Subcutaneous abdominal adipose tissue (tissue), 5 donors: ENCODE measurements at regions not wholly inside any gene's neighbourhood (a gene's known extent, or its start where the extent isn't known, plus 50 kb on each side); places are given as distances from the start of the nearest gene placed in this dataset.
"Not testable (repeated sequence)": the region's sequence is repeated elsewhere in the genome, so short reads cannot be mapped to it uniquely, and the experiment has no call there.

Experiments used
- H3K27ac ChIP-seq: one replicate; pipeline ENCODE4 v1.7.0; 2013; ENCODE audit warnings: low read depth, mild to moderate bottlenecking, inconsistent platforms, low read length, moderate library complexity
- H3K27me3 ChIP-seq, 5 donors: one replicate each; pipeline ENCODE4 v1.7.0; 2013; ENCODE audit warnings: low read length in 5 of 5, inconsistent platforms in 1 of 5; ENCODE audit not compliant: control insufficient read depth in 5 of 5, insufficient read depth in 4 of 5
- H3K36me3 ChIP-seq, 5 donors: one replicate each; pipeline ENCODE4 v1.7.0; 2013; ENCODE audit warnings: low read length in 5 of 5; ENCODE audit not compliant: control insufficient read depth in 5 of 5, insufficient read depth in 5 of 5
- H3K4me1 ChIP-seq, 5 donors: one replicate each; pipeline ENCODE4 v1.7.0; 2013; ENCODE audit warnings: low read length in 5 of 5, mild to moderate bottlenecking in 3 of 5, moderate library complexity in 1 of 5; ENCODE audit not compliant: control insufficient read depth in 5 of 5, insufficient read depth in 5 of 5
- H3K4me3 ChIP-seq, 5 donors: one replicate each; pipeline ENCODE4 v1.7.0; 2013; ENCODE audit warnings: low read length in 5 of 5, low read depth in 1 of 5
- H3K9ac ChIP-seq, 5 donors: one replicate each; pipeline ENCODE4 v1.7.0; 2013; ENCODE audit warnings: low read length in 5 of 5, mild to moderate bottlenecking in 4 of 5, moderate library complexity in 3 of 5
- H3K9me3 ChIP-seq, 5 donors: one replicate each; pipeline ENCODE4 v1.7.0; 2013; ENCODE audit warnings: low read length in 5 of 5; ENCODE audit not compliant: control insufficient read depth in 5 of 5
- donor health status: healthy.
- donor health status: healthy.
- donor health status: healthy.
- donor health status: healthy.
- donor health status: healthy.

DNA sequence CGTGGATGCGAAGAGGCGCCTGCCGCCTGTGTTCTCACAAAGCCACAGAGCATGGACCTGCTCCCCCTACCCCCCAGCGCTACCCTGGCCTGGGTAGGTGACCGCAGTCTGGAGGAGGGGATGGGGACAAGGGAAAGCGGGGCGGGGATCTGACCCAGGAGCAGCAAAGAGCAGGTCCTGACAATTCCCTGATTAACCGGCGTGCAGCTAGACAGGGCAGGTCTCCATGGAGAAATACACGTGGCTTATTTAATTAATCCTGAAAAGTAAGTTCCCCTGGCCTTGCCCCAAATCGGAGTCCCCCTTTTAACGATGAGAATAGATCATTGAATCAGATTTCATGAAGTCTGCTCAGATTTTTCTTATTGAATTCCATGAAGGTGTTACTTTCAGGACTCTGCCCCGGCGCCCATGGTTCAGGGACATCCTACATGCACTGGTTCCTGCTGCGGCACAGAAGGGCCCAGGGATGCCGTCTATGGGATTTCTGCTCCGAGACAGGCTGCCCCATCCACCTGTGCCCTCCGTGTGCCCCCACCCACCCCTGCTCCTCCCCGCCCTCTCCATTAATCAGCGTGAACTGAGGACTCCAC is 251.0 kb upstream of the SFSWAP start:
- no peak overlapping the region for H3K9ac ChIP-seq
- no peak overlapping the region for H3K4me3 ChIP-seq
- peaks cover 3 to 11% (median 9%) of the 10 kb centered on the region in 5 donors for H3K27me3 ChIP-seq
- H3K27ac ChIP-seq, result no peak overlapping the region
- H3K9me3 ChIP-seq, result peaks cover 0 to 3% (median 0%) of the 10 kb centered on the region in 5 donors
- H3K4me1 ChIP-seq, result peaks cover 0 to 4% (median 0%) of the 10 kb centered on the region in 5 donors
- H3K36me3 ChIP-seq, result peaks cover 0 to 3% (median 0%) of the 10 kb centered on the region in 5 donors

DNA sequence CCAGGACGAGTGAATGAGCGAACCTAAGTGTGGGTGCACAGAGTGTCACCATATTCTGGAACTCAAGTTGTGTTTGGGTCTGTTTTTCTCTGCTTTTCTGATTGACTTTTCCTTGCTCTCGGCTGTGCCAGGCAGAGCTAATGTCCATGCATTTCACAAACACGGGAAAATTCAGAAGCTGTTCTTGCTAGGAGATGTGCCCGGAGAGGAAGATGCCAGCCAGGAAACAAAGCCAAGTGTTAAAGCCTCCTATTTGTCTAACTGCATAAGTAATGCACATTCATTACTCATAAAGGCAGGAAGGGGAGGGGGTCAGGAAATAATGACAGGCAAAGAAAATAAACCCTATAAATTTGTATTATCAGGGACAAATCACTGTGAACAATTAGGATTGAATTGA is 250.4 kb upstream of the SFSWAP start:
- Histone ChIP-seq H3K9me3 (peaks cover 0 to 3% (median 0%) of the 10 kb centered on the region in 5 donors), H3K27me3 (peaks cover 3 to 11% (median 5%) of the 10 kb centered on the region in 5 donors), H3K27ac (no peak overlapping the region), H3K4me1 (peaks cover 0 to 4% (median 0%) of the 10 kb centered on the region in 5 donors), H3K36me3 (peaks cover 0 to 3% (median 0%) of the 10 kb centered on the region in 5 donors), H3K4me3 (no peak overlapping the region), H3K9ac (no peak overlapping the region)

DNA sequence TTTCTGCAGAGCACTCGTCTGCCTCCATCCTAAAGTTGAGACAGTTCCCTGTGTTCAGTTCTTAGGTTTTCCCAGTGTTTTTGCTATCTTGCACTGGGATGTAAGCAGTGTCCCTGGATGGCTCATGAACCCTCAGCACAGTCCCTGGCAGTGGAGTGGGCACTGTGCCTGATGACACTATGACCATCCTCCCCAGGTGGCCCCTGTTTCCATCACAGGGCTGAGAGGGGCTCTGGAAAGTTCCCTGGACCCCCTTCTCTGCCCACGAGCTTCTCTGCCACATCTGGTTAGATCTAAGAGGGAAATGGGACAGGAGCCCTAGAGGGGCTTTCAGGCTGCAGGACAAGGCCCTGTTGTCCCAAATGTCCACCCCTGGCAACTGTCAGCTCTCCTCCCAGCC is 249.8 kb upstream of the SFSWAP start:
- Histone ChIP-seq H3K9ac (no peak overlapping the region), H3K36me3 (peaks cover 0 to 3% (median 0%) of the 10 kb centered on the region in 5 donors), H3K4me3 (no peak overlapping the region), H3K27me3 (peaks cover 3 to 7% (median 4%) of the 10 kb centered on the region in 5 donors), H3K9me3 (peaks cover 0 to 3% (median 0%) of the 10 kb centered on the region in 5 donors), H3K4me1 (peaks cover 0 to 4% (median 0%) of the 10 kb centered on the region in 5 donors), H3K27ac (no peak overlapping the region)

DNA sequence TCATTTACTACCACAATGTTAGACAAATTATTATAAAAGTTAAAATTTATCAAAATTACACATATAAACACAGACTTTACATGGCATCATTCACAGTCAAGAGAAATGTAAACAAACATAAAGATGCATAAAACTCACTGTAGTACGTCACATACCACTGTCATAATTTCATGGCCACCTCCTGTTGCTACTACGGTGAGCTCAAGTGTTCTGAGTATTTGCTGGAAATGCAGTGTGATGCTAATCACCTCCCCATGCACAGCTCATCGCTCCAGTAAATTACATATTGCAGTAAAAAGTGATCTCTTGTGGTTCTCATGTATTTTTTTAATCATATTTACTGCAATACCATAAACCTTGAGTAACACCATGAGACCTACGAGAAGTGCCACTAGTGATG is 247.7 kb upstream of the SFSWAP start:
- no peak overlapping the region for H3K4me3 ChIP-seq
- no peak overlapping the region for H3K27ac ChIP-seq
- H3K9ac ChIP-seq, result no peak overlapping the region
- H3K27me3 ChIP-seq, result peaks cover 0 to 3% (median 0%) of the 10 kb centered on the region in 5 donors
- peaks cover 0 to 3% (median 0%) of the 10 kb centered on the region in 5 donors for H3K36me3 ChIP-seq
- peaks cover 0 to 11% (median 9%) of the 10 kb centered on the region in 5 donors for H3K9me3 ChIP-seq
- peaks cover 0 to 4% (median 0%) of the 10 kb centered on the region in 5 donors for H3K4me1 ChIP-seq

DNA sequence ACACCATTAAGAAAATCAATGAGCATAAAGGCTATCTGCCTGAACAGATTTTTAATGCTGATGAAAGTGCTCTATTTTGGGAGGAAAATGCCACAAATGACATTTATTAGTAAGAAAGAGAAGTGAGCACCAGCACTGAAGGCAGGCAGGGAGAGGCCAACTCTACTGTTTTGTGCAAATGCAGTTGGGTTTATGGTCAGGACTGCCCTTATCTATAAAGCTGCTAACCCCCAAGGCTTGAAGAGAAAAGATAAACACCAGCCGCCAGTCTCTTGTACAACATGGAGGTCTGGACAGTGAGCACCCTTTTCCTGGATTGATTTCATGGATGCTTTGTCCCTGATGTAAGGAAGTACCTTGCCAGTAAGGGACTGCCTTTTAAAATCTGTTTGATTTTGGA is 246.8 kb upstream of the SFSWAP start:
- peaks cover 0 to 3% (median 0%) of the 10 kb centered on the region in 5 donors for H3K27me3 ChIP-seq
- H3K27ac ChIP-seq, result no peak overlapping the region
- H3K4me3 ChIP-seq, result no peak overlapping the region
- H3K9me3 ChIP-seq, result peaks cover 0 to 11% (median 9%) of the 10 kb centered on the region in 5 donors
- peaks cover 0 to 3% (median 0%) of the 10 kb centered on the region in 5 donors for H3K36me3 ChIP-seq
- no peak overlapping the region for H3K9ac ChIP-seq
- peaks cover 0 to 4% (median 0%) of the 10 kb centered on the region in 5 donors for H3K4me1 ChIP-seq

DNA sequence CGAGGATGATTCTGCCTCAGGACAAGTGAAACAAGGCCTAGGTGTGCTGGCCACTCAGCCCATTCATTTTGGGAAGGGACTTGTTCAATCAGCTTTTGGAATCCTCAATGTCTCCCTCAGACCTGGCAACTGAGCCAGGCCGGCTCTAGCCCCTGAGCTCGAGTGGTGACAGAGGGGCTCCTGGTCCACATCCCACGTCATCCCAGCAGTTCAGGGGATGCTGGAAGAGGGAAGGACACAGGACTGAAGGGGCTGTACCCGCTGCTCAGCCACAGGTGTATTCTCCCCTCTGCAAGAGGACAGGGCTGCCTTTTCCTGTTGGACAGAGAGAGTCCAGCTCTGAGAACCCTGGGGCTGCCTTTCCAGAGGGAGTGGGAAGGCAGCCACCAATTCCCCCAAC is 244.6 kb upstream of the SFSWAP start:
- no peak overlapping the region for H3K27ac ChIP-seq
- no peak overlapping the region for H3K9ac ChIP-seq
- H3K27me3 ChIP-seq, result peaks cover 0 to 4% (median 0%) of the 10 kb centered on the region in 5 donors
- H3K36me3 ChIP-seq, result peaks cover 0 to 3% (median 0%) of the 10 kb centered on the region in 5 donors
- H3K4me1 ChIP-seq, result peaks cover 0 to 3% (median 0%) of the 10 kb centered on the region in 5 donors
- no peak overlapping the region for H3K4me3 ChIP-seq
- peaks cover 0 to 11% (median 9%) of the 10 kb centered on the region in 5 donors for H3K9me3 ChIP-seq

DNA sequence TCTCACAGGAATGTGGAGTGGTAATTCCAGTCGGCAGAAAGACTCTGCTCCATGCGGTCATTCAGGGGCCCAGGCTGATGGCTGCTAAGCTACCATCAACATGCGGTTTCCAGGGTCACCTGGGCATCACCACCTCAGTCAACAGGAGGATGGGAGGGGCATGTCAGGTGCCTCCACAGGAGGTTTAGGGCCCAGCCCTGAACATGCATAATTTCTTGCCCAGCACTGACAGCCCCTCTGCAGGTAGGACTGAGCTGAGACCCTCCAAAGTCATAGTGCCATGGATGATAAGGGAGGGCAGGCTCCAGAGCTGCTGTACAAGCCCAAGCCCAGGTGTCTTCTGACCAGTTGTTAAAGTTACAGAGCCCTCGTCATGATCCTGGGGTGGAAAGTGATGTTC is 244.0 kb upstream of the SFSWAP start:
- peaks cover 0 to 3% (median 0%) of the 10 kb centered on the region in 5 donors for H3K36me3 ChIP-seq
- H3K27me3 ChIP-seq, result peaks cover 0 to 6% (median 0%) of the 10 kb centered on the region in 5 donors
- peaks cover 0 to 11% (median 7%) of the 10 kb centered on the region in 5 donors for H3K9me3 ChIP-seq
- H3K27ac ChIP-seq, result no peak overlapping the region
- H3K9ac ChIP-seq, result no peak overlapping the region
- H3K4me3 ChIP-seq, result no peak overlapping the region
- H3K4me1 ChIP-seq, result peaks cover 0 to 5% (median 0%) of the 10 kb centered on the region in 5 donors

DNA sequence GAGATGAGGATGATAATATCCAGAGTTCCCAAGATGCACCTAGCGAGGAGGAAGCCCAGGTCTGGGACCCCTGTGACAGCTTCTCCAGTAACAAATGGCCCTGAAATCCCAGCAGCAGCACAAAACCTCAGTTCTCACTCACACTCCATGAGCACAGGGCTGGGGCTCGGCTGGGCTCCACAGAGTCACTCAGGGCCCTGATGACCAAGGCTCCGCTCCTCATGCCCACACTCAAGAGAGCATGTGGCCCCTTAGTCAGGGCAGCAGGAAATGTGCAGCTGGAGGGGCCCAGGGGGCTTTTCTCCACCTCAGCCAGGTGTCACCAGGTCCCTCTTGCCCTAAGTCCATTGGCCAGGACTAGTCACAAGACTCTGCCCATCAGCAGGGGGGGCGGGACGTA is 242.7 kb upstream of the SFSWAP start:
- Histone ChIP-seq H3K36me3 (peaks cover 0 to 3% (median 0%) of the 10 kb centered on the region in 5 donors), H3K4me1 (peaks cover 0 to 5% (median 0%) of the 10 kb centered on the region in 5 donors), H3K27ac (no peak overlapping the region), H3K9me3 (peaks cover 0 to 11% (median 5%) of the 10 kb centered on the region in 5 donors), H3K9ac (no peak overlapping the region), H3K27me3 (peaks cover 0 to 6% (median 0%) of the 10 kb centered on the region in 5 donors), H3K4me3 (no peak overlapping the region)

DNA sequence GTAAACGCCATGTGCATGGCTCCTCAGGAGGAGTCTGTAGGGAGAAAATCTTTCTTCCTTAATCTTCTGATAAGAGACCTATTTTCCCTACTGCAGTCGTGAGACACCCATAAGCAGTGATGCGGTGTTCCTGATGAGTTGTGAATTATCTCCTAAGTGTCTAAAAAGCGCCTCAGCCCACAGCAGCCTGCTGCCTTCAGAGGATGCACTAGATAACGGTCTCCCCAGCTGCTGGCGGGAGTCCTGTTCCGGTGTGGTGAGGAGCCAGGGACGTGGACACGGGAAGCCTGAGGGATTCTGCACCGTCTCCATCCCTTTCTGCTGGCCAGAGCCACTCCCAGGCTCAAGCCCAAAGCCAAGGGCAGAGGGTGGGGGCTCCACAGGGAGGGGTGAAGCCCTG is 240.9 kb upstream of the SFSWAP start:
- peaks cover 0 to 11% (median 5%) of the 10 kb centered on the region in 5 donors for H3K9me3 ChIP-seq
- H3K4me1 ChIP-seq, result peaks cover 0 to 13% (median 9%) of the 10 kb centered on the region in 5 donors
- not testable (repeated sequence) for H3K27me3 ChIP-seq, H3K27ac ChIP-seq, H3K36me3 ChIP-seq, H3K9ac ChIP-seq, H3K4me3 ChIP-seq

GRCh38 chr12:131471271-131471905 is 239.5 kb upstream of the SFSWAP start:
- Histone ChIP-seq H3K4me1 (peaks cover 0 to 13% (median 10%) of the 10 kb centered on the region in 5 donors), H3K9me3 (peaks cover 0 to 9% (median 5%) of the 10 kb centered on the region in 5 donors), H3K27ac (no peak overlapping the region), H3K36me3 (no peaks in the 10 kb centered on the region), H3K9ac (no peak overlapping the region), H3K27me3 (peaks cover 0 to 6% (median 3%) of the 10 kb centered on the region in 5 donors), H3K4me3 (no peak overlapping the region)
